Uterus (tissue), 3 donors: ENCODE measurements at regions not wholly inside any gene's neighbourhood (a gene's known extent, or its start where the extent isn't known, plus 50 kb on each side); places are given as distances from the start of the nearest gene placed in this dataset.

Experiments used
- DNase-seq, 2 donors: peaks; one replicate each; pipeline ENCODE4 v3.0.0-alpha.2; 2019 to 2020
- H3K27ac ChIP-seq, 2 donors: fragments of 200-600 bp; sonication (generic); 1 replicate in 1 of 2; 2 replicates in 1 of 2; pipeline ENCODE4 v1.5.1; 2016 to 2018
- H3K27me3 ChIP-seq, 2 donors: fragments of 200-600 bp; sonication (generic); one replicate each; pipeline ENCODE4 v1.5.1; 2018 to 2019; ENCODE audit warnings: control low read depth in 1 of 2
- H3K36me3 ChIP-seq, 2 donors: fragments of 200-600 bp; sonication (generic); one replicate each; pipeline ENCODE4 v1.5.1; 2019; ENCODE audit warnings: control low read depth in 1 of 2
- H3K4me1 ChIP-seq, 2 donors: fragments of 200-600 bp; sonication (generic); one replicate each; pipeline ENCODE4 v1.5.1; 2018 to 2019; ENCODE audit warnings: control low read depth in 1 of 2
- H3K4me3 ChIP-seq, 2 donors: fragments of 200-600 bp; sonication (generic); 1 replicate in 1 of 2; 2 replicates in 1 of 2; pipeline ENCODE4 v1.5.1; 2018 to 2019; ENCODE audit warnings: mild to moderate bottlenecking in 1 of 2
- H3K9me3 ChIP-seq, 2 donors: fragments of 200-600 bp; sonication (generic); one replicate each; pipeline ENCODE4 v1.5.1; 2019; ENCODE audit warnings: control low read depth in 1 of 2
- CTCF ChIP-seq, 4 experiments: fragments of 200-600 bp in 2 of 4; fragments of 450-650 bp in 2 of 4; sonication (generic) in 2 of 4; IDR thresholded peaks; one replicate each; pipeline ENCODE4 v1.5.1; 2016 to 2019; ENCODE audit warnings: antibody characterized with exemption in 4 of 4, mild to moderate bottlenecking in 2 of 4, moderate library complexity in 1 of 4
- POLR2A ChIP-seq, 2 donors: fragments of 450-650 bp; IDR thresholded peaks; one replicate each; pipeline ENCODE4 v1.6.1; 2016; ENCODE audit warnings: antibody characterized with exemption in 2 of 2, mild to moderate bottlenecking in 1 of 2, moderate library complexity in 1 of 2
- intact Hi-C: fragments of 100-400 bp; cut with DNase I; formaldehyde crosslinking; loops from one replicate; pipeline ENCODE4 v1.15.1; 2023; ENCODE audit warnings: low total_unique reads
- donor health status: DM: yes; HTN: yes; CAD: no.

GRCh38 chr14:97976861-97977260 is 1179.7 kb downstream of the VRK1 start:
- Histone ChIP-seq H3K36me3 (no peaks in the 10 kb centered on the region), H3K4me3 (no peak overlapping the region), H3K27ac (peak overlapping the region; percentile 82 to 86), H3K27me3 (no peaks in the 10 kb centered on the region), H3K9me3 (no peaks in the 10 kb centered on the region), H3K4me1 (peaks cover 8 to 10% of the 10 kb centered on the region in 2 donors)
- no peak for DNase-seq
- intact Hi-C loops: no loop called here
- no peak for TF ChIP-seq POLR2A (IDR thresholded peaks at IDR 0.05)
- no peak for TF ChIP-seq CTCF (IDR thresholded peaks at IDR 0.05)

- TF ChIP-seq CTCF (IDR thresholded peaks at IDR 0.05) (no peak), POLR2A (IDR thresholded peaks at IDR 0.05) (no peak)
- peak overlapping the region; percentile 82 to 86 for H3K27ac ChIP-seq
- no peaks in the 10 kb centered on the region for H3K9me3 ChIP-seq
- no peaks in the 10 kb centered on the region for H3K36me3 ChIP-seq
- intact Hi-C loops: no loop called here
- no peaks in the 10 kb centered on the region for H3K27me3 ChIP-seq
- peak overlapping the region; percentile 37 to 40 for H3K4me3 ChIP-seq
- peak; percentile 81 to 86 for DNase-seq
- peaks cover 8 to 10% of the 10 kb centered on the region in 2 donors for H3K4me1 ChIP-seq
Measured at GRCh38 chr14:97977651-97978261, 1180.6 kb downstream of the VRK1 start.

- Histone ChIP-seq H3K4me1 (peaks cover 8 to 10% of the 10 kb centered on the region in 2 donors), H3K9me3 (no peaks in the 10 kb centered on the region), H3K4me3 (peak overlapping the region; percentile 37 to 40), H3K36me3 (no peaks in the 10 kb centered on the region), H3K27ac (peak overlapping the region; percentile 82 to 86), H3K27me3 (no peaks in the 10 kb centered on the region)
- TF ChIP-seq CTCF (IDR thresholded peaks at IDR 0.05): peak in 2 of 4 experiments; percentile 30 to 32
- no peak for TF ChIP-seq POLR2A (IDR thresholded peaks at IDR 0.05)
- intact Hi-C loops: no loop called here
- DNase-seq: peak; percentile 78 to 80
Measured at GRCh38 chr14:97978341-97978740, 1181.2 kb downstream of the VRK1 start.

GRCh38 chr14:97993508-97994019 is 1196.4 kb downstream of the VRK1 start:
- Histone ChIP-seq H3K27me3 (no peaks in the 10 kb centered on the region), H3K4me1 (no peaks in the 10 kb centered on the region), H3K27ac (no peak overlapping the region), H3K9me3 (no peaks in the 10 kb centered on the region), H3K4me3 (no peak overlapping the region), H3K36me3 (no peaks in the 10 kb centered on the region)
- intact Hi-C loops: no loop called here
- TF ChIP-seq CTCF (IDR thresholded peaks at IDR 0.05) (no peak), POLR2A (IDR thresholded peaks at IDR 0.05) (no peak)
- no peak for DNase-seq

- Histone ChIP-seq H3K9me3 (no peaks in the 10 kb centered on the region), H3K27ac (no peak overlapping the region), H3K36me3 (no peaks in the 10 kb centered on the region), H3K27me3 (no peaks in the 10 kb centered on the region), H3K4me1 (no peaks in the 10 kb centered on the region), H3K4me3 (no peak overlapping the region)
- DNase-seq: no peak
- intact Hi-C loops: no loop called here
- TF ChIP-seq POLR2A (IDR thresholded peaks at IDR 0.05): no peak
- TF ChIP-seq CTCF (IDR thresholded peaks at IDR 0.05): no peak
Measured at GRCh38 chr14:97994020-97994531, 1196.9 kb downstream of the VRK1 start.
